ENCODE measurements at regions not wholly inside any gene's neighbourhood (a gene's known extent, or its start where the extent isn't known, plus 50 kb on each side); places are given as distances from the start of the nearest gene placed in this dataset.

DNA sequence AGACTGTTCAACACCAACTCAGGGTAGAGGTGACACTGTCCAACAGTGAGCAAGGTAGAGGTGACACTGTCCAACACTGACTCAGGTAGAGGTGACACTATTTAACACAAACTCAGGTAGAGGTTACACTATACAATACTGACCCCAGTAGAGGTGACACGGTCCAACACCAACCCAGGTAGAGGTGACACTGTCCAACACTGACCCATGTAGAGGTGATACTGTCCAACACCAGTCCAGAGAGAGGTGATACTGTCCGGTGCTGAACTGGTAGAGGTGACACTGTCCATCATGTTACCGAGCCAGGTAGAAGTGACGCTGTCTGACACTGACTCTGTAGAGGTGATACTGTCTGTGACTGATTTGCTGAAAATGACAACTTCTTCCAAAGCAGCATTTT, 102.4 kb downstream of the GATA3 start:
- TF ChIP-seq POLR2AphosphoS5 (IDR thresholded peaks at IDR 0.05): no peak
- TF ChIP-seq CTCF (IDR thresholded peaks at IDR 0.05): no peak
- TF ChIP-seq EP300 (IDR thresholded peaks at IDR 0.05): no peak
